ENCODE measurements at regions not wholly inside any gene's neighbourhood (a gene's known extent, or its start where the extent isn't known, plus 50 kb on each side); places are given as distances from the start of the nearest gene placed in this dataset.

- DNase-seq: no peak
Observed at GRCh38 chr11:123253223-123253622, 58.2 kb upstream of the CLMP start.

DNA sequence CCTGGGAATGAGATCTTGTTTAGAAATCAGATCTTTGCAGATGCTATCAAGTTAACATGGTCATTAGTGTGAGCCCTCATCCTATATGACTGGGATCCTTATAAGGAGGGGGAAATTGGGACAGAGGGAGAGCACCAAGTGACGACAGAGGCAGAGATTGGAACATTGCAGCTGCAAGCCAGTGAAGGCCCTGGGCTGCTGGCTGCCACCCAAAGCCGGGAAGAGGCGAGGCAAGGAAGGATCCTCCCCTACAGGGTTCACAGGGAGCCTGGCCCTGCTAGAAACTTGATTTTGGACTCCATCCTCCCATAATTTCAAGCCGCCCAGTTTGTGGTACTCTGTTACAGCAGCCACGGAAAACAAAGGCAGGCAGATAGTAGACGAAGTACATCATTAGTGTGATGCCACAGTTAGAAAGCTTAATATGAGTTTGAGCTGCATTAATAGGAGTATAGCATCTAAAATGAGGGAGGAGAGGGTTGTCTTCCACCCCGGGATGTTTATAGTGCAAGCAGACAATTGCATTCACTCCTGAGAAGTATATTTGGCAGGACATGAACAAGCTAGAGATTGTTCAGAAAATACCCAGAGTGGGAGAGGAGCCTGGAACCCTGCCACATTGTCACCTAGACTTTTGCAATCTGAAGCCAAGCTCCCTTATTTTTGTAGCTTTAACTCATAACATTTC, 56.8 kb upstream of the CLMP start:
- no peak for DNase-seq

GRCh38 chr11:123250892-123251656, 56.0 kb upstream of the CLMP start:
- DNase-seq: no peak

GRCh38 chr11:123249354-123249753, 54.3 kb upstream of the CLMP start:
- no peak for DNase-seq

GRCh38 chr11:123247813-123248379, 52.8 kb upstream of the CLMP start:
- DNase-seq: no peak

- DNase-seq: no peak
Observed at GRCh38 chr11:123247496-123247799, 52.4 kb upstream of the CLMP start.

DNA sequence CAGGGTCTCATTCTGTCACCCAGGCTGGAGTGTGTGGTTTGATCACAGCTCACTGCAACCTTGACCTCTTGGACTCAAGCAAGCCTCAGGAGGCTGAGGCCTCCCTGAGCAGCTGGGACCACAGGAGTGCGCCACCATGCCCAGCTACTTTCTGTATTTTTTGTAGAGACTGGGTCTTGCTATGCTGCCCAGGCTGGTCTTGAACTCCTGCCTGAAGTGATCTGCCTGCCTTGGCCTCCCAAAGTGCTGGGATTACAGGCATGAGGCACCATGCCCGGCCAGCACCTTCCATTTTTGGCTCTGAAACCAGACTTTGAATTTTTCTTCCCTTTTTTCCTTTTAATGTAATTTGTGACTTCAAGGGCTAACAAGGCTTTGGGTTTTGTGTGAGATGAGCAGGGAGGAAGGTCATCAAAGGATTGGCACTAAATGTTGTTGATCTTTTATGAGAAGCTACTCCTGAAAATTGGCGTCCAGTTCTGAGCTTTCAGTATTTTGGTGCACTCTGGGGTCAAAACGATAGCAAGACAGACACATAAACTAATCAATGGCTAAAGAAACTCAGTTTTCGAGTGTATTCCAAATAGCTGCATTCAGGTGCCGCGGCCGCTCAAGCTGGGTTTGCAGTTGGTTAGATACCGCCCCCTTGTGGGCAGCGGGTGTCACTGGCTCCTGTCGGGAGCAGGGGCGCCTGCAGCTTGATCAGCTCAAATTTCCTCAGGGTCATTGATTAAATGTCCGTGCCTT, 51.9 kb upstream of the CLMP start:
- peak; percentile 57 for DNase-seq

DNA sequence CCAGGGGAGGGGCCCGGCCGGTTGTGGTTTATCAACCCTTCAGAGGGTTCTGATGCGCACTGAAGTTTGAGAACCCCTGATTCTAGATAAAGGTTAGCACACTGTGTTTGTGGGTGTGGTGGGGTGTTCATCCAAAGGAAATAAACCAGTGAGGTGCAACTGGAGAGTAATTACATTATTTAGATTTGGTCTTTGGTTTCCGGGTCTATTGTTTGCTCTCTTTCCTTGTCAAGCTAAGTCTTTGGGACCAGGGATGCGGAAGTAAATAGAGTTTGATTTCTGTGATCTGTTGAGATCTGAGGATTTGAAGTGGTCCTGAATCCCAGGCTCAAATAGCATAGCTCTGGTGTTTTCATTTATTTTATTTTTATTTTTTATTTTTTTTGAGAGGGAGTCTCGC, 50.5 kb upstream of the CLMP start:
- no peak for DNase-seq

Data from NCI-H2029 (cell line).